Islet precursor cell (in vitro differentiated cells): ENCODE measurements at regions not wholly inside any gene's neighbourhood (a gene's known extent, or its start where the extent isn't known, plus 50 kb on each side); places are given as distances from the start of the nearest gene placed in this dataset.

ENCODE experiments used
- DNase-seq: peaks from one replicate; pipeline ENCODE4 v3.0.0-alpha.2; 2018

DNA sequence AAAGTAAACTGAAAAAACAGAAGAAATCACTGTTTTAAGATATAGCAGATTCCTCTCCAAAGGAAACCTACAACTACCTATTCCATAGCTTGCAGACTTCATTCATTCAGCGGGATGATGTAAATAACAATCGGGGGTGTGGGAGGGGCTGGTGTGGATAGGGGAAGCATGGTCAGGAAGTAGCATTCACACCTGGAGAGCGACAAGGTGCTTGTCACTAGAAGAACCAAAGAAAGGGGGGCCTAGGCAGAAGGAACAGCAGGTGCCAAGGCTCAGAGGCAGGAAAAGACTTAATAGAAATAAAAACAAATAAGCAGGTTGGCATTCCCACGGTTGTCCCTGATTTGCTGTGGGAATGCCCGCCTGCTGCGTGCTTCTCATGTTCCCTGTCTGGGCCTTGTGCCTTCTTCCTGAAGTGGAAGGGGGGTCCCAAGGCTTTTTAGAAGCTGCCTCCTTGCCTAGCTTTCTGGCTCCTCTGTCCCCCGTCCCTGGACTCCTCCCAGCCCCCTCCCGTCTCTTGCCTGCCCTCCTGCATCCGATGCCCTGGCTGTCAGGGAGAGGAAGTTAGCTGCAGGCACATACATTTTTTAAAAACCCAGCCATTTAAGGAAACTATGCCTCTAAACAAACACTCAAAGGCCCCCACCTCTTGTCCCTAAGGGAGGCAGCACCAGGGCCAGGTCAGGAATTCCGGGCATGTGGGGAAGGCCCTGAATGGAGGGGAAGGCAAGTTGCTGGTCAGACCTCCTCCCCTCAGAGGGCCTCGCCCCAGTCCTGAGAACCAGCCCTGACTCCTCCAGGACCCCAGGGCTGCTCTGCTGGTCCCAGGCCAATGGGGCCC, 54.7 kb upstream of the PRDM11 start:
- peak; percentile 94 for DNase-seq

DNA sequence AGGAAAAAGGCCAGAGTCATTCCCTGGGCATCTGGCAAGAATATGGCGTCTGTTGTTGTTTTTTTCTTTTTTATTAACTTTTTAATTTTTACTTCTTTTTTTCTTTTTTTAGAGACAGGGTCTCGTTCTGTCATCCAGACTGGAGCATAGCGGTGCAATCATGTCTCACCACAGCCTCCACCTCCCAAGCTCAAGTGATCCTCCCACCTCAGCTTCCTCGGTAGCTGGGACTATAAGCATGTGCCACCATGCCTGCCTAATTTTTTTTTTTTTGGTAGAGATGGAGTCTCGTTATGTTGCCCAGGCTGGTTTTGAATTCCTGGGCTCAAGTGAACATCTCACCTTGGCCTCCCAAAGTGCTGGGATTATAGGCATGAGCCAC, 54.0 kb upstream of the PRDM11 start:
- DNase-seq: no peak

DNA sequence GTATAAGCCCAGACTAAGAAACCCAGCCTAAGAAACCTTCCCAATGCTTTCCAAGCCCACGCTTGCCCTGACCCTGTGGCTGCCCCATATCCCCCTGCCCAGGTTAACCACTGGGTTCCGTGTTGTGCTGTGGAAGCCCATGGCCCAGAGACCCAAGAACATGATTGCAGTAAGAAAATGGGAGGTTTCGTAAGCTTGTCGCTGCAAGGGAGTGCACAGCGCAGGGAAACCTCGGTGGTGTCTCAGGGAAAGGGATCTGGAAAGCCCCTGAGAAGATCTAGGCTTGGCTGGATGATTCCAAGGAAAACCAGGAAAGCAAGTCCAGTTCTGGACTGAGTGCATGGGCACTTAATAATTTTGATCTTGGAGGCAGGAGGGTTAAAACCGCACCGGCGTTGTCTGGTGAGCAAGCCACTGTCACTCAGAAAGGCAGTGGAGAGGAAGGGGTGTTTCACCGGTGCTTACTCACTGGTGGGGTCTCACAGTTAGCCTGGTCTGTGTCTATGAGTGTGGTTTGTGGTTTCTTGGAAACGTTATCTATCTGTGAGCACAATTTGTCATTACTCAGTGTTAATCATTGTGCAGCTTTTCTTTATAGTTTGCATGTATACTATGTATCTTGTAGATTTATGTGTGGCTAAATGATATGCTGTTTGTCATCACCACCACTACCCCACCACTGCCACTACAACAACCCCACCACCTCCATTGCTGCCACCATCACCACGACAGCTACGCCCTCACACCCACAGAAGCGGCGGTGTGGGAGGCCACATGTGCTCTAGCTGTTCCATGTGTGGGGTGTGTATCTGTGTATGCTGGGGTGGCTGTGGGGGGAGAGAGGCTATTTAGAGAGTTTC, 53.3 kb upstream of the PRDM11 start:
- DNase-seq: peak; percentile 40

DNA sequence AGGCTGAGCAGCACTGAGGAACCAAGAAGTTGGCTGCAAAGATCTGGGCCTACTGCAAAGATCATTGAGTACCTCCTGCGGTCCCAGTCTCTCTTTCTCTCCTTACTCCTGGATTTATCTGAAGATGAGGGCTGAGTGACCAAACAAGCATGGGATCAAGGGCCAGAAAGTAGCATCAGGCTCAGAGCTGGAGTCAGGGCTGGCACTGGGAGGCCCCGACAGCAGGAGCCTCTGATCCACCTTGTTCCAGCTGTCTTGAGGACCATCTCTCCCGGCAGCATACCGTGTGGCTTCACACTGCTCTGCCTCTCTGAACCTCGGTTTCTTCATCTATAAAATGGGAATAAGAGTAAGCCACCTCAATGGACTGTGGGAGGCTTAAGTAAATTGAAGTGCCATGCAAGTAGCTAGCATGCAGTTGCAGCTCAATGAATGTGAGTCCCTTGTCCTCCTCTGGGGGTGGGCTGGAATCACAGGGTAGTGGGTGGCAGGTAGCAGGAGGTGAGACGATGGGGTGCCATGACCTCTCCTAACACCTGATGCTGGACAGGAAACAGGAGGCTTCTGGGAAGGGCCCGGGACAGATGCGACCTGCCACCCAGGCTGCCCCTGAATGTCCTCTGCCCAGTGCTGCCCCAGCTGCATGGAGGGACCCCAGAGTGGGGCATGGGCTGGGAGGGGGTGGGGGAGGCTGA, 52.5 kb upstream of the PRDM11 start:
- DNase-seq: peak; percentile 36

DNA sequence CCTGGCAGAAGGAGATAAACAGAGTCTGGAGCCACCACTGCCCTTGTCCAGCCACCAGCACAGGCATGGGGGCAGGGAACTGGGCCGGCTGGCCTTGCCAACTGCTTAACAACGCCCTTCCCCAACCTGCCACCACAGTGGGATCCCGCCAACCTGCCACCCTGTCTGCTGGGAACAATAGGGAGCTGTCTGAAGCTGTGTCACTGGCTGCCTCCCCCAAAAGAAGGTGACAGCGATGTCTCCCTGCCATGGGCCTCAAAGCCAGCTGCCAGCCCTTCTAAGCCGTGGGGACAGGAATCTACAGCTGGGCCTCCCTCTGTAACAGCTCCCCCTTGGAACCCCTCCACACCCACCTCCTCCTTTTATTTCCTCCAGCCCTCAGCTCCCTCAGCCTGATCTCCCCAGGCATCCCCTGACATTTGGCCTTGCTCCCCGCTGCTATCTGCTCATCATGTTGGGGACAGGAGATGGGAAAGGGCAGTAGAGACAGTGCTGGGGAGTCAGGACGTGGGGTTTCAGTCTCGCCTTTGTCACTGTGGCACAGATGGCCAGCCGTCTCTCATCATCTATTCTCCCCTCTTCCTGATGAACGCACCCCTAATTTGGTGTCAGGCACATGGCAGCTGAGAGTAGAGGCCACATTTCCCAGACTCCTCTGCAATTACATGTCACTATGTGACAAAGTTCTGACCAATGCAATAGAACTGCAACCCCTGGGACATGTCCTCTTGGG, 51.3 kb upstream of the PRDM11 start:
- DNase-seq: peak; percentile 37

DNA sequence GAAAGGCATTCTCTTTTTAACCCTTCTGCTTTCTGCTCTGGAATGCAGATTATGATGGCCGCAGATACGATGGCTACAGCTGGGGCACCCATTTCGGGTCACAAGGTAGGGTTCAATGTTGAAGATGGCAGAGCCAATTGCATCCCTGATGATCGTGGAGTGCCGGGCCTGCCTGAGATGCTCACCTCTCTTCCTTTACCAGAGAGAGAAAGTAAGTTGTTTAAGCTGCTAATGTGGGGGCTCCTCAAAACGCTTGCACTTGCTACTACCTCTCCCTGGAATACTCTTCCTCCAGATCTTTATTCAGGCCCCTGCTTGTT, 50.8 kb upstream of the PRDM11 start:
- DNase-seq: no peak

DNA sequence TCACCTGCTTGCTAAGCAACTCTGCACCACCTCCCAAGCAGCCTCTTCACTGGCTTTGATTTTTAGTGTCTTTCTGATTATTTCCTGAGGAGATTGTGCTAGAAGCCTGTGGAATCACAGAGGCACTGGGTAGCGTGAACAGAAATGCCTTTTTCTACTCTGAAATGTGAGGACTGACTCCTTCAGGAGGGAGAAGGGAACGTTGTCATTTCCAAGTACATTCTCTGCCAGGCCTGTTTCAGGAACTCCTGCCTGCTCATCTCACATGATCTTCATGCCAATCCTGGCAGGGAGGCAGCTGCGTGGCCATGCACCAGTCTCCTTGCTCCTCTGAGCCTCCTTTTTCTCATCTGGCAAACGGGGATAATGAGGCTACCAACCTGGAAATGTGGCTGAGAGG, 49.8 kb upstream of the PRDM11 start:
- DNase-seq: peak; percentile 12
